Ovary (tissue), 3 donors: ENCODE measurements at regions not wholly inside any gene's neighbourhood (a gene's known extent, or its start where the extent isn't known, plus 50 kb on each side); places are given as distances from the start of the nearest gene placed in this dataset.

ENCODE experiments used
- CTCF ChIP-seq, 3 donors: fragments of 450-650 bp in 2 of 3; fragments of 200-600 bp in 1 of 3; IDR thresholded peaks; one replicate each; pipeline versions ENCODE4 v1.5.1 to v1.8.0; 2016 to 2022; ENCODE audit warnings: antibody characterized with exemption in 3 of 3, mild to moderate bottlenecking in 1 of 3
- EP300 ChIP-seq: sonication (generic); formaldehyde crosslinking; IDR thresholded peaks from one replicate; pipeline ENCODE4 v1.6.1; 2017; ENCODE audit warnings: antibody characterized with exemption
- POLR2A ChIP-seq: fragments of 450-650 bp; IDR thresholded peaks from one replicate; pipeline ENCODE4 v1.6.1; 2017; ENCODE audit warnings: antibody characterized with exemption, mild to moderate bottlenecking, moderate library complexity
- donor health status: DM: no; HTN: no; CAD: no.

- TF ChIP-seq CTCF (IDR thresholded peaks at IDR 0.05): no peak
- TF ChIP-seq POLR2A: no peak
- no peak for TF ChIP-seq EP300
These were observed 422.1 kb downstream of the AACS start for GRCh38 chr12:125487336-125487735.
